Right atrium auricular region (tissue), 2 donors: ENCODE measurements at regions not wholly inside any gene's neighbourhood (a gene's known extent, or its start where the extent isn't known, plus 50 kb on each side); places are given as distances from the start of the nearest gene placed in this dataset.
"Not testable (repeated sequence)": the region's sequence is repeated elsewhere in the genome, so short reads cannot be mapped to it uniquely, and the experiment has no call there.

Experiments used
- DNase-seq: peaks from one replicate; pipeline ENCODE4 v3.0.0-alpha.2; 2019; ENCODE audit warnings: low spot score
- H3K27ac ChIP-seq, 2 donors: fragments of 200-600 bp; sonication (generic); 1 replicate in 1 of 2; 2 replicates in 1 of 2; pipeline ENCODE4 v1.5.1; 2016 to 2019
- H3K27me3 ChIP-seq, 2 donors: fragments of 200-600 bp; sonication (generic); one replicate each; pipeline versions ENCODE4 v1.5.1 to v1.6.0; 2017 to 2019
- H3K36me3 ChIP-seq: fragments of 200-600 bp; sonication (generic); one replicate; pipeline ENCODE4 v1.5.1; 2016
- H3K4me1 ChIP-seq, 2 donors: fragments of 200-600 bp; sonication (generic); one replicate each; pipeline versions ENCODE4 v1.5.1 to v1.6.0; 2017 to 2019
- H3K4me3 ChIP-seq, 2 donors: fragments of 200-600 bp; sonication (generic); 1 replicate in 1 of 2; 2 replicates in 1 of 2; pipeline ENCODE4 v1.5.1; 2017 to 2019; ENCODE audit warnings: mild to moderate bottlenecking in 1 of 2, moderate library complexity in 1 of 2
- H3K9me3 ChIP-seq, 2 donors: fragments of 200-600 bp; sonication (generic); one replicate each; pipeline ENCODE4 v1.5.1; 2019
- TF ChIP-seq, protein P1 (sequence below), 2 donors: fragments of 200-600 bp; sonication (generic); IDR thresholded peaks; one replicate each; pipeline ENCODE4 v1.5.1; 2019; ENCODE audit warnings: antibody characterized with exemption in 2 of 2

DNA sequence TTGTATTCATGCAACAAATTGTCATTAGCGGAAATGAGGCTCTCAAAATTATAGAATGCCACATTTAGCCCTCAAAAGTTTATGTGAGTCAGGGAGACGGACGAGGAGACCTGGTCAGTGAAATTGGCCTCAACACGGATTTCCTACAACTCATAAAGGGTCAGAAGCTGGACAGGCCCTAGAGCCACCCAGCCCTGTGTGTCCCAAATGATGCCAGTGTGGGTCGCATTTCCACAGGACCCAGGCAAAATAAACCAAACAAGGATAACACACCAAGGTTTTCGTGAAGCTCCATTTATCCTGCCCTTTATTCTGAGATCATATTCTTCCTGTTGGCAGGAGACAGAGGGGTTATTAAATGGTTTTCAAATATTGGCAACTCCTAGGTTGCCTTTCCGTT is 72.0 kb upstream of the COL5A1 start:
- Histone ChIP-seq H3K4me1 (no peaks in the 10 kb centered on the region), H3K36me3 (no peaks in the 10 kb centered on the region), H3K27me3 (no peaks in the 10 kb centered on the region), H3K27ac (no peak overlapping the region), H3K9me3 (peaks cover 0 to 23% of the 10 kb centered on the region in 2 donors), H3K4me3 (no peak overlapping the region)
- peak; percentile 21 for DNase-seq
- TF ChIP-seq, protein P1, sequence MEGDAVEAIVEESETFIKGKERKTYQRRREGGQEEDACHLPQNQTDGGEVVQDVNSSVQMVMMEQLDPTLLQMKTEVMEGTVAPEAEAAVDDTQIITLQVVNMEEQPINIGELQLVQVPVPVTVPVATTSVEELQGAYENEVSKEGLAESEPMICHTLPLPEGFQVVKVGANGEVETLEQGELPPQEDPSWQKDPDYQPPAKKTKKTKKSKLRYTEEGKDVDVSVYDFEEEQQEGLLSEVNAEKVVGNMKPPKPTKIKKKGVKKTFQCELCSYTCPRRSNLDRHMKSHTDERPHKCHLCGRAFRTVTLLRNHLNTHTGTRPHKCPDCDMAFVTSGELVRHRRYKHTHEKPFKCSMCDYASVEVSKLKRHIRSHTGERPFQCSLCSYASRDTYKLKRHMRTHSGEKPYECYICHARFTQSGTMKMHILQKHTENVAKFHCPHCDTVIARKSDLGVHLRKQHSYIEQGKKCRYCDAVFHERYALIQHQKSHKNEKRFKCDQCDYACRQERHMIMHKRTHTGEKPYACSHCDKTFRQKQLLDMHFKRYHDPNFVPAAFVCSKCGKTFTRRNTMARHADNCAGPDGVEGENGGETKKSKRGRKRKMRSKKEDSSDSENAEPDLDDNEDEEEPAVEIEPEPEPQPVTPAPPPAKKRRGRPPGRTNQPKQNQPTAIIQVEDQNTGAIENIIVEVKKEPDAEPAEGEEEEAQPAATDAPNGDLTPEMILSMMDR (IDR thresholded peaks at IDR 0.05), result no peak

- H3K4me3 ChIP-seq, result no peak overlapping the region
- no peaks in the 10 kb centered on the region for H3K36me3 ChIP-seq
- no peak overlapping the region for H3K27ac ChIP-seq
- no peaks in the 10 kb centered on the region for H3K4me1 ChIP-seq
- TF ChIP-seq, protein P1 (IDR thresholded peaks at IDR 0.05), result no peak
- H3K27me3 ChIP-seq, result no peaks in the 10 kb centered on the region
- H3K9me3 ChIP-seq, result peaks cover 0 to 23% of the 10 kb centered on the region in 2 donors
- peak; percentile 55 for DNase-seq
These were observed 71.4 kb upstream of the COL5A1 start for GRCh38 chr9:134570151-134570621.

DNA sequence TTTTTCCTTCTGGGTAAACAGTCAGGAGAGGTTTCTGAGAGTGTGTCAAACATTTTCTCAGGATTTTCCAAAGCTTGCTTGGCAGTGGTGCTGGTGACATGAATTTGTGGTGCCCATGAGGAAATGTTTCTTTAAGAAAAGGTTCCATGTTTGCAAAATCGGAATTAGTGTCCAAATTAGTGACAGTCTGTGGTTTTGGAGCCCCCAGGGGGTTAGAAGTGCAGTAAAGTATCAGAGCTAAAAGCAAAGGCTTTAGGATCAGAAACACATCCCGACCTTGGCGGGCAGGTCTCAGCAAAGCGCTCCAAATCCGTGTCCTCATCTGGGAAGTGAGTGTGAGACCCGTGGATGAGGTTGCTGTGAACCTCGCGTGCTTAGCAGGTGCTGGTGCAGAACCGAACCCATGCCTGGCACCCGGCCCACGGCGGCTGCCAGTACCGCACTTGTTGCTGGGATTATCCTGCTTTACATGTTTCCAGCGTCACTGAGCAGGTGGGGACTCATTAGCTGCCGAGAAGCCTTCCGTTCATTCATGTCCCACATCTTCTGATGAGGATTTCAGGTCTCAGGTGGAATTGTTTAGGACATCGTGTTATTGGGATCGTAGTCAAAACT is 70.8 kb upstream of the COL5A1 start:
- Histone ChIP-seq H3K9me3 (peaks cover 0 to 18% of the 10 kb centered on the region in 2 donors), H3K27ac (no peak overlapping the region), H3K4me1 (no peaks in the 10 kb centered on the region), H3K36me3 (no peaks in the 10 kb centered on the region), H3K27me3 (no peaks in the 10 kb centered on the region), H3K4me3 (no peak overlapping the region)
- TF ChIP-seq, protein P1 (IDR thresholded peaks at IDR 0.05), result no peak
- DNase-seq, result peak; percentile 57

GRCh38 chr9:134571326-134571931 is 70.2 kb upstream of the COL5A1 start:
- H3K27ac ChIP-seq, result no peak overlapping the region
- H3K9me3 ChIP-seq, result peaks cover 0 to 13% of the 10 kb centered on the region in 2 donors
- H3K36me3 ChIP-seq, result no peaks in the 10 kb centered on the region
- H3K4me3 ChIP-seq, result no peak overlapping the region
- no peaks in the 10 kb centered on the region for H3K27me3 ChIP-seq
- H3K4me1 ChIP-seq, result no peaks in the 10 kb centered on the region
- TF ChIP-seq, protein P1 (IDR thresholded peaks at IDR 0.05), result no peak
- peak; percentile 28 for DNase-seq

- peak; percentile 42 for DNase-seq
- TF ChIP-seq, protein P1 (IDR thresholded peaks at IDR 0.05), result no peak
- H3K4me3 ChIP-seq, result no peak overlapping the region
These were observed 69.4 kb upstream of the COL5A1 start for GRCh38 chr9:134571946-134572917.

GRCh38 chr9:134574686-134575085 is 66.9 kb upstream of the COL5A1 start:
- H3K4me3 ChIP-seq, H3K27ac ChIP-seq, H3K36me3 ChIP-seq, H3K4me1 ChIP-seq, DNase-seq, H3K27me3 ChIP-seq, H3K9me3 ChIP-seq: not testable (repeated sequence)

More at GRCh38 chr9:134571946-134572917, 69.4 kb upstream of the COL5A1 start:
- no peaks in the 10 kb centered on the region for H3K36me3 ChIP-seq
- no peak overlapping the region for H3K27ac ChIP-seq
- no peaks in the 10 kb centered on the region for H3K27me3 ChIP-seq
- H3K9me3 ChIP-seq, result peaks cover 0 to 5% of the 10 kb centered on the region in 2 donors
- H3K4me1 ChIP-seq, result no peaks in the 10 kb centered on the region
